ENCODE measurements at regions not wholly inside any gene's neighbourhood (a gene's known extent, or its start where the extent isn't known, plus 50 kb on each side); places are given as distances from the start of the nearest gene placed in this dataset.

- TF ChIP-seq POLR2A (IDR thresholded peaks at IDR 0.05) (no peak), CTCF (IDR thresholded peaks at IDR 0.05 in 4 of 5, conservative IDR thresholded peaks at IDR 0.05 in 1 of 5) (no peak)
These were observed 84.6 kb upstream of the CACUL1 start for GRCh38 chr10:118839348-118839747.

Data from gastrocnemius medialis (tissue), 4 donors.